SK-N-SH treated with all-trans-retinoic acid at 6 μM for 48 hours (cell line): ENCODE measurements at regions not wholly inside any gene's neighbourhood (a gene's known extent, or its start where the extent isn't known, plus 50 kb on each side); places are given as distances from the start of the nearest gene placed in this dataset.
A peak's percentile ranks its signal among the peaks of the same experiment; 100 is the strongest.

ENCODE experiments used
- ATAC-seq: fragments of 200-7000 bp; cut with Tn5 transposase; 3 replicates; pipeline ENCODE4 v1.9.1; 2020; ENCODE audit warnings: mild to moderate bottlenecking, moderate library complexity
- ARNTL ChIP-seq: fragments of 450-650 bp; formaldehyde crosslinking; IDR thresholded peaks from 2 replicates; pipeline ENCODE4 v1.5.0; 2020; ENCODE audit warnings: low read depth, mild to moderate bottlenecking, moderate library complexity, borderline replicate concordance
- BACH2 ChIP-seq: fragments of 250-450 bp; sonication (Bioruptor Pico); IDR thresholded peaks from 2 replicates; pipeline ENCODE4 v1.9.0; 2021; ENCODE audit warnings: mild to moderate bottlenecking, borderline replicate concordance
- CSDC2 ChIP-seq: fragments of 250-450 bp; sonication (Bioruptor Pico); IDR thresholded peaks from 2 replicates; pipeline ENCODE4 v1.5.0; 2020; ENCODE audit warnings: mild to moderate bottlenecking, moderate library complexity
- CSRNP3 ChIP-seq: fragments of 250-450 bp; sonication (Bioruptor Pico); IDR thresholded peaks from 2 replicates; pipeline ENCODE4 v1.5.1; 2021; ENCODE audit warnings: mild to moderate bottlenecking, moderate library complexity
- ESRRG ChIP-seq: fragments of 250-450 bp; sonication (Bioruptor Pico); IDR thresholded peaks from 2 replicates; pipeline ENCODE4 v1.6.1; 2021; ENCODE audit warnings: mild to moderate bottlenecking
- GLIS3 ChIP-seq: fragments of 250-450 bp; sonication (Bioruptor Pico); IDR thresholded peaks from 2 replicates; pipeline ENCODE4 v1.5.0; 2020; ENCODE audit warnings: mild to moderate bottlenecking, moderate library complexity
- OSR1 ChIP-seq: fragments of 250-450 bp; sonication (Bioruptor Pico); IDR thresholded peaks from 2 replicates; pipeline ENCODE4 v1.8.0; 2022; ENCODE audit warnings: moderate library complexity, mild to moderate bottlenecking, inconsistent platforms
- PATZ1 ChIP-seq: fragments of 250-450 bp; sonication (Bioruptor Pico); IDR thresholded peaks from 2 replicates; pipeline ENCODE4 v1.8.0; 2020; ENCODE audit warnings: mild to moderate bottlenecking, moderate library complexity, borderline replicate concordance
- PPARA ChIP-seq: fragments of 250-450 bp; sonication (Bioruptor Pico); IDR thresholded peaks from 2 replicates; pipeline ENCODE4 v1.5.0; 2020; ENCODE audit warnings: mild to moderate bottlenecking, borderline replicate concordance
- RARB ChIP-seq: fragments of 250-450 bp; sonication (Bioruptor Pico); IDR thresholded peaks from 2 replicates; pipeline ENCODE4 v1.8.0; 2021; ENCODE audit warnings: mild to moderate bottlenecking, moderate library complexity
- SNAI2 ChIP-seq: fragments of 250-450 bp; sonication (Bioruptor Pico); IDR thresholded peaks from 2 replicates; pipeline ENCODE4 v1.5.0; 2020; ENCODE audit warnings: mild to moderate bottlenecking, moderate library complexity
- TCF4 ChIP-seq: fragments of 250-450 bp; sonication (Bioruptor Pico); IDR thresholded peaks from 2 replicates; pipeline ENCODE4 v1.8.0; 2021; ENCODE audit warnings: mild to moderate bottlenecking, moderate library complexity, borderline replicate concordance
- TOX ChIP-seq: fragments of 250-450 bp; sonication (Bioruptor Pico); IDR thresholded peaks from 2 replicates; pipeline ENCODE4 v1.8.0; 2021; ENCODE audit warnings: mild to moderate bottlenecking, moderate library complexity, borderline replicate concordance
- ZC3H10 ChIP-seq: fragments of 250-450 bp; sonication (Bioruptor Pico); IDR thresholded peaks from 2 replicates; pipeline ENCODE4 v1.5.1; 2021; ENCODE audit warnings: mild to moderate bottlenecking, moderate library complexity
- ZFP3 ChIP-seq: fragments of 250-450 bp; sonication (Bioruptor Pico); IDR thresholded peaks from 2 replicates; pipeline ENCODE4 v1.5.0; 2020; ENCODE audit warnings: mild to moderate bottlenecking, moderate library complexity
- ZFP30 ChIP-seq: fragments of 450-650 bp; formaldehyde crosslinking; IDR thresholded peaks from 2 replicates; pipeline ENCODE4 v1.5.0; 2022; ENCODE audit warnings: mild to moderate bottlenecking, moderate library complexity
- ZNF565 ChIP-seq: fragments of 450-650 bp; formaldehyde crosslinking; conservative IDR thresholded peaks from 2 replicates; pipeline ENCODE4 v1.5.0; 2020; ENCODE audit warnings: low read depth, mild to moderate bottlenecking, moderate library complexity
- ZNF70 ChIP-seq: fragments of 450-650 bp; formaldehyde crosslinking; IDR thresholded peaks from 2 replicates; pipeline ENCODE4 v1.5.0; 2020; ENCODE audit warnings: mild to moderate bottlenecking, moderate library complexity
- ZNF8 ChIP-seq: fragments of 450-650 bp; formaldehyde crosslinking; IDR thresholded peaks from 2 replicates; pipeline ENCODE4 v1.5.0; 2020; ENCODE audit warnings: mild to moderate bottlenecking, moderate library complexity
- TF ChIP-seq, protein P1 (sequence below): fragments of 250-450 bp; sonication (Bioruptor Pico); IDR thresholded peaks from 2 replicates; pipeline ENCODE4 v1.5.1; 2020; ENCODE audit warnings: low read depth, mild to moderate bottlenecking, moderate library complexity
- TF ChIP-seq, protein P2 (sequence below): fragments of 250-450 bp; sonication (Bioruptor Pico); IDR thresholded peaks from 2 replicates; pipeline ENCODE4 v1.5.0; 2020; ENCODE audit warnings: mild to moderate bottlenecking, moderate library complexity
- TF ChIP-seq, protein P3 (sequence below): fragments of 250-450 bp; sonication (Bioruptor Pico); IDR thresholded peaks from 2 replicates; pipeline ENCODE4 v1.8.0; 2021; ENCODE audit warnings: low read depth, mild to moderate bottlenecking, moderate library complexity, borderline replicate concordance

DNA sequence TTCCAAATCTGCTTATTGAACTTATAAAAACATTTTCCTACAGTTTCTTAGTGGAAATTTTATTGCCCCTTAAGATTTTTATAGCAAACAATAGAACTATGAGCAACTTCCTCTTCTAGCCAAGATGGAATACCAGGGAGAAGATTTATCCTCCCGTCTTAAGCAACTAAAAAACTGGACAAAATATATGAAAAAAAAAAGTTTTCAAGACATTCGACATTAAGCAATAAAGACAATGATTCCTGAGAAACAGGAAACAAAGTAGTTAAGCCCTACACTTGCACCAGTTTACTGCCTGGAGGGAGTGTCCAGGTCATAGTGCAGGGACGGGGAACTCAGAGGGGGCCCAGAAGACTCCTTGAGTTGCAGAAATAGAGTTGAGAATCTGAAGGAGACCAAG lies 516.1 kb upstream of the DIPK2B start:
- TF ChIP-seq ARNTL: no peak
- TF ChIP-seq OSR1 (CRISPR knock-in tag): no peak
- no peak for TF ChIP-seq ZNF8 (CRISPR knock-in tag)
- TF ChIP-seq ESRRG (CRISPR knock-in tag): no peak
- no peak for TF ChIP-seq ZFP30 (CRISPR knock-in tag)
- no peak for TF ChIP-seq GLIS3
- TF ChIP-seq SNAI2: no peak
- TF ChIP-seq CSDC2: no peak
- TF ChIP-seq ZNF70 (CRISPR knock-in tag): no peak
- TF ChIP-seq ZFP3 (CRISPR knock-in tag): no peak
- no peak for TF ChIP-seq CSRNP3 (CRISPR knock-in tag)
- TF ChIP-seq RARB (CRISPR knock-in tag): no peak
- ATAC-seq: no peak

DNA sequence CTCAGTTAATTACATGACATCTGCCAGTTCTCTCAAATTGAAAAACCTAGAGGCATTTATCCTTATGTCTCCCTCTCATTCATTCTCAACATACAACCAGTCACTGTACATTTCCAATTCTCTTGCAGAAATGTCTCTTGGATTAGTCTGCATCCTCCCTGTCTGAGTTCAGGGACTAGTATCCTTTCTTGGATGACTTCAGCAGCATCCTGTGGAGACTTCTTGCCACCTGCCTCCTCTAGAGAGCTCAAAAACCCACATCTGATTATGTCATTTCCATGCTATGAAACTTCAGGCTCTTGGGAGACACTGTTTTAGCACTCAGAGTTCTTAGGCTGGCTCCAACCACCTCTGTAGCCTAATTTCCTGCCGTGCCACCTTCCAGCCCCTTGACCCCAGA lies 515.1 kb upstream of the DIPK2B start:
- TF ChIP-seq TCF4 (CRISPR knock-in tag) (no peak), GLIS3 (no peak), CSRNP3 (CRISPR knock-in tag) (no peak), SNAI2 (no peak), PATZ1 (CRISPR knock-in tag) (no peak), ZNF8 (CRISPR knock-in tag) (no peak), ZNF565 (CRISPR knock-in tag) (no peak), ESRRG (CRISPR knock-in tag) (no peak), ZFP3 (CRISPR knock-in tag) (no peak), PPARA (CRISPR knock-in tag) (no peak), ARNTL (no peak), TOX (no peak), RARB (CRISPR knock-in tag) (no peak), OSR1 (CRISPR knock-in tag) (no peak), ZNF70 (CRISPR knock-in tag) (no peak), ZC3H10 (CRISPR knock-in tag) (no peak), BACH2 (CRISPR knock-in tag) (no peak), CSDC2 (no peak)
- TF ChIP-seq, protein P1, sequence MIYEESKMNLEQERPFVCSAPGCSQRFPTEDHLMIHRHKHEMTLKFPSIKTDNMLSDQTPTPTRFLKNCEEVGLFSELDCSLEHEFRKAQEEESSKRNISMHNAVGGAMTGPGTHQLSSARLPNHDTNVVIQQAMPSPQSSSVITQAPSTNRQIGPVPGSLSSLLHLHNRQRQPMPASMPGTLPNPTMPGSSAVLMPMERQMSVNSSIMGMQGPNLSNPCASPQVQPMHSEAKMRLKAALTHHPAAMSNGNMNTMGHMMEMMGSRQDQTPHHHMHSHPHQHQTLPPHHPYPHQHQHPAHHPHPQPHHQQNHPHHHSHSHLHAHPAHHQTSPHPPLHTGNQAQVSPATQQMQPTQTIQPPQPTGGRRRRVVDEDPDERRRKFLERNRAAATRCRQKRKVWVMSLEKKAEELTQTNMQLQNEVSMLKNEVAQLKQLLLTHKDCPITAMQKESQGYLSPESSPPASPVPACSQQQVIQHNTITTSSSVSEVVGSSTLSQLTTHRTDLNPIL (CRISPR knock-in tag): no peak
- TF ChIP-seq, protein P2, sequence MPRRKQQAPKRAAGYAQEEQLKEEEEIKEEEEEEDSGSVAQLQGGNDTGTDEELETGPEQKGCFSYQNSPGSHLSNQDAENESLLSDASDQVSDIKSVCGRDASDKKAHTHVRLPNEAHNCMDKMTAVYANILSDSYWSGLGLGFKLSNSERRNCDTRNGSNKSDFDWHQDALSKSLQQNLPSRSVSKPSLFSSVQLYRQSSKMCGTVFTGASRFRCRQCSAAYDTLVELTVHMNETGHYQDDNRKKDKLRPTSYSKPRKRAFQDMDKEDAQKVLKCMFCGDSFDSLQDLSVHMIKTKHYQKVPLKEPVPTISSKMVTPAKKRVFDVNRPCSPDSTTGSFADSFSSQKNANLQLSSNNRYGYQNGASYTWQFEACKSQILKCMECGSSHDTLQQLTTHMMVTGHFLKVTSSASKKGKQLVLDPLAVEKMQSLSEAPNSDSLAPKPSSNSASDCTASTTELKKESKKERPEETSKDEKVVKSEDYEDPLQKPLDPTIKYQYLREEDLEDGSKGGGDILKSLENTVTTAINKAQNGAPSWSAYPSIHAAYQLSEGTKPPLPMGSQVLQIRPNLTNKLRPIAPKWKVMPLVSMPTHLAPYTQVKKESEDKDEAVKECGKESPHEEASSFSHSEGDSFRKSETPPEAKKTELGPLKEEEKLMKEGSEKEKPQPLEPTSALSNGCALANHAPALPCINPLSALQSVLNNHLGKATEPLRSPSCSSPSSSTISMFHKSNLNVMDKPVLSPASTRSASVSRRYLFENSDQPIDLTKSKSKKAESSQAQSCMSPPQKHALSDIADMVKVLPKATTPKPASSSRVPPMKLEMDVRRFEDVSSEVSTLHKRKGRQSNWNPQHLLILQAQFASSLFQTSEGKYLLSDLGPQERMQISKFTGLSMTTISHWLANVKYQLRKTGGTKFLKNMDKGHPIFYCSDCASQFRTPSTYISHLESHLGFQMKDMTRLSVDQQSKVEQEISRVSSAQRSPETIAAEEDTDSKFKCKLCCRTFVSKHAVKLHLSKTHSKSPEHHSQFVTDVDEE (CRISPR knock-in tag): no peak
- ATAC-seq: peak; percentile 70

DNA sequence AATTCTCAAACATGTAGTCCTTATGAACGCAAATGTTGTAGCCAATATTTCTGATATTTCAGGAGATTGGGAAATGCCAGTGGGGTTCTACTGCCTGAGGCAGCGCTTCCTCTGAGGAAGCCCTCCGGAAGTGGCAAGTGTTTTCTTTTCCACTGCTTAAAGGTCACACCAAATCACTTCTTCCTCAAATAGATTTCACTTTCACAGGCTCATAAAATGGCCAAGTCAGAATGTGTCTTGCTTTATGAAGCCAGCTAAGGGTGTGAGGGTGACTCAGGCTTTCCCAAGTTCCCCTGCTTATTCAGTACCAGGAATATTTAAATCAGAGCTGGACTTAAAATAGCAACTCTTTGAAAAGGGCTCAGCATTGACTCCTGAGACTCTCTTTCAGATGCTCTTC lies 514.2 kb upstream of the DIPK2B start:
- TF ChIP-seq TCF4 (CRISPR knock-in tag): no peak
- TF ChIP-seq, protein P3, sequence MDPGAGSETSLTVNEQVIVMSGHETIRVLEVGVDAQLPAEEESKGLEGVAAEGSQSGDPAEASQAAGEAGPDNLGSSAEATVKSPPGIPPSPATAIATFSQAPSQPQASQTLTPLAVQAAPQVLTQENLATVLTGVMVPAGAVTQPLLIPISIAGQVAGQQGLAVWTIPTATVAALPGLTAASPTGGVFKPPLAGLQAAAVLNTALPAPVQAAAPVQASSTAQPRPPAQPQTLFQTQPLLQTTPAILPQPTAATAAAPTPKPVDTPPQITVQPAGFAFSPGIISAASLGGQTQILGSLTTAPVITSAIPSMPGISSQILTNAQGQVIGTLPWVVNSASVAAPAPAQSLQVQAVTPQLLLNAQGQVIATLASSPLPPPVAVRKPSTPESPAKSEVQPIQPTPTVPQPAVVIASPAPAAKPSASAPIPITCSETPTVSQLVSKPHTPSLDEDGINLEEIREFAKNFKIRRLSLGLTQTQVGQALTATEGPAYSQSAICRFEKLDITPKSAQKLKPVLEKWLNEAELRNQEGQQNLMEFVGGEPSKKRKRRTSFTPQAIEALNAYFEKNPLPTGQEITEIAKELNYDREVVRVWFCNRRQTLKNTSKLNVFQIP (CRISPR knock-in tag): no peak
- no peak for TF ChIP-seq CSDC2
- TF ChIP-seq ESRRG (CRISPR knock-in tag): no peak
- TF ChIP-seq, protein P2 (CRISPR knock-in tag): no peak
- TF ChIP-seq ZFP30 (CRISPR knock-in tag): no peak
- no peak for TF ChIP-seq PPARA (CRISPR knock-in tag)
- no peak for TF ChIP-seq ARNTL
- peak; percentile 79; the same call in 1 of the 2 replicates for TF ChIP-seq OSR1 (CRISPR knock-in tag)
- ATAC-seq: no peak
